ENCODE measurements at regions not wholly inside any gene's neighbourhood (a gene's known extent, or its start where the extent isn't known, plus 50 kb on each side); places are given as distances from the start of the nearest gene placed in this dataset.

GRCh38 chr5:164364237-164365208 is 859.1 kb downstream of the MAT2B start:
- ATAC-seq (no peak), DNase-seq (no peak)
- Histone ChIP-seq H3K36me3 (no peaks in the 10 kb centered on the region), H3K9me3 (no peaks in the 10 kb centered on the region), H3K4me1 (no peaks in the 10 kb centered on the region), H3K27ac (no peak overlapping the region), H3K27me3 (no peaks in the 10 kb centered on the region), H3K4me3 (no peak overlapping the region)
- intact Hi-C loops (cut with DNase I): no loop called here
- no peak for TF ChIP-seq CTCF (IDR thresholded peaks at IDR 0.05)

DNA sequence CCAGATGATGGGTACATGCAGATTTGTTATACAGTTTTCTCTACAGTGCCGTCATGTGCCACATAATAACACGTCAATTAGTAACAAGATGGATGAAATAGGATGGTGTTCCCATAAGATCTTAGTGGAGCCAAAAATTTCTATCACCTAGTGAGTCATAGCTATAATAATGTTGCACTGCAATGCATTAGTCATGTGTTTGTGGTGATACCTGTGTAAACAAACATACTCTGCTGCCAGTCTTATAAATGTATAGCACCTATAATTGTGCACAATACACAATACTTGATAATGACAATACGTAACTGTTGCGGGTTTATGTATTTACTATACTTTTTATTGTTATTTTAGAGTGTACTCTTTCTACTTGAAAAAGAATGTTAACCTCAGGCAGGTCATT is 865.4 kb downstream of the MAT2B start:
- Histone ChIP-seq H3K4me3 (no peak overlapping the region), H3K27me3 (no peaks in the 10 kb centered on the region), H3K27ac (no peak overlapping the region), H3K36me3 (no peaks in the 10 kb centered on the region), H3K4me1 (no peaks in the 10 kb centered on the region), H3K9me3 (no peaks in the 10 kb centered on the region)
- no peak for DNase-seq
- intact Hi-C loops (cut with DNase I): no loop called here
- no peak for TF ChIP-seq CTCF (IDR thresholded peaks at IDR 0.05)
- ATAC-seq: no peak

DNA sequence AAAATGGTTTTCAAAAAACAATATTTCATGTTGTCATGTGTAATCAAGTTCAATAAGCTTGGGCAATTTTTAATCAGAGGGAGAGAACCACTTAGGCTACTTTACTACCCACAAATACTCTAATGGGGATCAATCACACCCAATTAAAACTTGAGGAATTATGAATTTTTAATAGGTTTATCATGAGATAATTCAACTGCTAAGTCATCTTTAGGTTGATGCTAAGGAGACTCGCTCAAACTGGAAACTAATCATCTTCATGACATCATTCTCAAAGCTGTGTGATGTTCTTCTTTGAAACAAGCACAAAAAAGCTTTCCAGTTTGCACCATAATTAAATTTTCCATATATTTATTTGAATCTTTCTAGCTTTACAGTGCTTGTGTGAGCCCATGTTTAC is 867.5 kb downstream of the MAT2B start:
- intact Hi-C loops (cut with DNase I): no loop called here
- no peaks in the 10 kb centered on the region for H3K4me1 ChIP-seq
- ATAC-seq: no peak
- no peaks in the 10 kb centered on the region for H3K36me3 ChIP-seq
- no peak overlapping the region for H3K27ac ChIP-seq
- H3K9me3 ChIP-seq: no peaks in the 10 kb centered on the region
- DNase-seq: no peak
- no peak for TF ChIP-seq CTCF (IDR thresholded peaks at IDR 0.05)
- H3K27me3 ChIP-seq: no peaks in the 10 kb centered on the region
- no peak overlapping the region for H3K4me3 ChIP-seq

DNA sequence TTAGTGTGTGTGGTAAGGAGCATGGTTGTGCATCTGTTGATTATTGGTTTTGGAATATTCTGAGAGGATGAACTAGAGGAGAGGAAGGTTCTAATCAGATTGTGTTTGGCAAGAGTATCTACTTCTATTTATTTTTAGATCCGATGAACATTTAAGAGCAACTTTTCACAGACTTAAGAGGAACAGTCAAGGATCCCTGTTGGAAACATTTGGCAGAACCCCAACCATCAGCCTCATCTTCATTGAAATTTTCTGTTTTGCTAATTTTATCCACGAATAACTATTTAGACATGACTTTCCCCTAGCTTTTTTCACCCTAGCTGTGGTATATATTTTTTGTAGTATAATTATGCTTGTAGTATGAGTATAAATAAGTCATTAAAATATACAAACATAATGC is 868.5 kb downstream of the MAT2B start:
- DNase-seq: no peak
- H3K4me1 ChIP-seq: no peaks in the 10 kb centered on the region
- H3K9me3 ChIP-seq: no peaks in the 10 kb centered on the region
- no peak for ATAC-seq
- H3K27ac ChIP-seq: no peak overlapping the region
- intact Hi-C loops (cut with DNase I): no loop called here
- H3K36me3 ChIP-seq: no peaks in the 10 kb centered on the region
- no peak overlapping the region for H3K4me3 ChIP-seq
- H3K27me3 ChIP-seq: no peaks in the 10 kb centered on the region
- TF ChIP-seq CTCF (IDR thresholded peaks at IDR 0.05): no peak

GRCh38 chr5:164375051-164375450 is 869.6 kb downstream of the MAT2B start:
- intact Hi-C loops (cut with DNase I): no loop called here
- ATAC-seq: peak; percentile 28
- no peak for TF ChIP-seq CTCF (IDR thresholded peaks at IDR 0.05)
- Histone ChIP-seq H3K4me3 (no peak overlapping the region), H3K27me3 (no peaks in the 10 kb centered on the region), H3K4me1 (no peaks in the 10 kb centered on the region), H3K27ac (no peak overlapping the region), H3K36me3 (no peaks in the 10 kb centered on the region), H3K9me3 (no peaks in the 10 kb centered on the region)
- DNase-seq: no peak

Measured in upper lobe of right lung (tissue), 1 donor.